OCI-LY7 (cell line): ENCODE measurements at regions not wholly inside any gene's neighbourhood (a gene's known extent, or its start where the extent isn't known, plus 50 kb on each side); places are given as distances from the start of the nearest gene placed in this dataset.

Experiments
- BruUV-seq: library from RNA; stranded (reverse); fragments of 400-500 nt; replicated peaks from 2 replicates; lab custom pipeline; 2021; lab: Mats Ljungman, UMichigan
- CTCF ChIA-PET: fragments of 300-600 bp; sonication (Branson Sonifier 250); formaldehyde crosslinking; loops from one replicate; lab custom pipeline; 2022; ENCODE audit warnings: antibody characterized with exemption; ENCODE audit not compliant: unreplicated experiment; lab: Charles Lee
- POLR2A ChIA-PET: fragments of 300-600 bp; sonication (Branson Sonifier 250); formaldehyde crosslinking; loops from one replicate; lab custom pipeline; 2022; ENCODE audit warnings: antibody characterized with exemption; lab: Charles Lee
- DNase-seq: peaks from one replicate; pipeline ENCODE4 v3.0.0-alpha.2; 2015; ENCODE audit warnings: low spot score
- H2AFZ ChIP-seq: fragments of 200-600 bp; sonication (generic), shearing (Covaris generic); 2 replicates; pipeline ENCODE4 v1.6.1; 2014; ENCODE audit warnings: mild to moderate bottlenecking, antibody characterized with exemption, low read length, moderate library complexity
- H3K27ac ChIP-seq: fragments of 200-600 bp; sonication (generic); 2 replicates; pipeline ENCODE4 v1.5.1; 2014; ENCODE audit warnings: mixed run types, low read depth, mild to moderate bottlenecking, moderate library complexity, low read length, inconsistent platforms; ENCODE audit not compliant: poor library complexity, severe bottlenecking
- H3K36me3 ChIP-seq: fragments of 200-600 bp; sonication (generic); 2 replicates; pipeline ENCODE4 v1.6.1; 2014; ENCODE audit warnings: mild to moderate bottlenecking, antibody characterized with exemption, low read length, moderate library complexity, mixed read lengths; ENCODE audit not compliant: insufficient read depth
- H3K4me1 ChIP-seq: fragments of 200-600 bp; sonication (generic); 2 replicates; pipeline ENCODE4 v1.5.1; 2014; ENCODE audit warnings: mild to moderate bottlenecking, low read length; ENCODE audit not compliant: insufficient read depth, poor library complexity, severe bottlenecking
- H3K4me2 ChIP-seq: fragments of 200-600 bp; sonication (generic); 2 replicates; pipeline ENCODE4 v1.6.1; 2014; ENCODE audit warnings: mild to moderate bottlenecking, low read length
- H3K4me3 ChIP-seq: fragments of 200-600 bp; sonication (generic); 2 replicates; pipeline ENCODE4 v1.5.1; 2014; ENCODE audit warnings: mild to moderate bottlenecking, low read depth, low read length; ENCODE audit not compliant: poor library complexity, severe bottlenecking
- H3K79me2 ChIP-seq: fragments of 200-600 bp; sonication (generic); 2 replicates; pipeline ENCODE4 v1.6.1; 2016; ENCODE audit warnings: low read depth, mild to moderate bottlenecking, low read length, moderate library complexity, mixed read lengths; ENCODE audit not compliant: insufficient read depth
- H3K9me2 ChIP-seq: fragments of 200-600 bp; sonication (generic); 2 replicates; pipeline ENCODE4 v1.6.1; 2016; ENCODE audit warnings: mild to moderate bottlenecking, low read length, mixed read lengths; ENCODE audit not compliant: insufficient read depth
- H3K9me3 ChIP-seq: fragments of 200-600 bp; sonication (generic); 2 replicates; pipeline ENCODE4 v1.6.1; 2014; ENCODE audit warnings: mild to moderate bottlenecking, mixed run types, low read length, mixed read lengths
- H4K20me1 ChIP-seq: fragments of 200-600 bp; sonication (generic); 2 replicates; pipeline ENCODE4 v1.6.1; 2014; ENCODE audit warnings: mild to moderate bottlenecking, antibody characterized with exemption, low read length, moderate library complexity, mixed read lengths; ENCODE audit not compliant: insufficient read depth
- EZH2phosphoT487 ChIP-seq: fragments of 200-600 bp; sonication (generic); IDR thresholded peaks from 2 replicates; pipeline ENCODE4 v1.6.1; 2018; ENCODE audit warnings: low read depth, borderline replicate concordance, mild to moderate bottlenecking, mixed run types, antibody characterized with exemption, low read length, moderate library complexity, mixed read lengths
- intact Hi-C: fragments of 100-400 bp; cut with micrococcal nuclease; formaldehyde crosslinking; loops from one replicate; pipeline ENCODE4 v1.10.0; 2022; ENCODE audit not compliant: unreplicated experiment
- TF ChIP-seq, protein P1 (sequence below): fragments of 200-600 bp; sonication (generic); conservative IDR thresholded peaks from 2 replicates; pipeline ENCODE4 v1.5.1; 2014; ENCODE audit warnings: mild to moderate bottlenecking, antibody characterized with exemption, low read length, moderate library complexity, mixed read lengths

- Histone ChIP-seq H3K4me2 (no peak overlapping the region), H3K9me3 (no peaks in the 10 kb centered on the region), H3K36me3 (no peaks in the 10 kb centered on the region), H3K79me2 (no peaks in the 10 kb centered on the region), H3K27ac (no peak overlapping the region), H4K20me1 (no peaks in the 10 kb centered on the region), H3K9me2 (no peaks in the 10 kb centered on the region), H3K4me3 (no peak overlapping the region), H2AFZ (no peak overlapping the region), H3K4me1 (no peaks in the 10 kb centered on the region)
- ChIA-PET CTCF (no interaction called here), POLR2A (interaction anchor here (0.6 kb wide), 1 partner anchor 584 kb away, joined by 4 read pairs; no protein-coding TSS in a partner anchor)
- BruUV-seq: no TSS peak
- TF ChIP-seq EZH2phosphoT487: no peak
- TF ChIP-seq, protein P1, sequence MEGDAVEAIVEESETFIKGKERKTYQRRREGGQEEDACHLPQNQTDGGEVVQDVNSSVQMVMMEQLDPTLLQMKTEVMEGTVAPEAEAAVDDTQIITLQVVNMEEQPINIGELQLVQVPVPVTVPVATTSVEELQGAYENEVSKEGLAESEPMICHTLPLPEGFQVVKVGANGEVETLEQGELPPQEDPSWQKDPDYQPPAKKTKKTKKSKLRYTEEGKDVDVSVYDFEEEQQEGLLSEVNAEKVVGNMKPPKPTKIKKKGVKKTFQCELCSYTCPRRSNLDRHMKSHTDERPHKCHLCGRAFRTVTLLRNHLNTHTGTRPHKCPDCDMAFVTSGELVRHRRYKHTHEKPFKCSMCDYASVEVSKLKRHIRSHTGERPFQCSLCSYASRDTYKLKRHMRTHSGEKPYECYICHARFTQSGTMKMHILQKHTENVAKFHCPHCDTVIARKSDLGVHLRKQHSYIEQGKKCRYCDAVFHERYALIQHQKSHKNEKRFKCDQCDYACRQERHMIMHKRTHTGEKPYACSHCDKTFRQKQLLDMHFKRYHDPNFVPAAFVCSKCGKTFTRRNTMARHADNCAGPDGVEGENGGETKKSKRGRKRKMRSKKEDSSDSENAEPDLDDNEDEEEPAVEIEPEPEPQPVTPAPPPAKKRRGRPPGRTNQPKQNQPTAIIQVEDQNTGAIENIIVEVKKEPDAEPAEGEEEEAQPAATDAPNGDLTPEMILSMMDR: no peak
- intact Hi-C loops: no loop called here
- DNase-seq: no peak
Observed at GRCh38 chr4:54570822-54571221, 86.9 kb upstream of the KIT start.

DNA sequence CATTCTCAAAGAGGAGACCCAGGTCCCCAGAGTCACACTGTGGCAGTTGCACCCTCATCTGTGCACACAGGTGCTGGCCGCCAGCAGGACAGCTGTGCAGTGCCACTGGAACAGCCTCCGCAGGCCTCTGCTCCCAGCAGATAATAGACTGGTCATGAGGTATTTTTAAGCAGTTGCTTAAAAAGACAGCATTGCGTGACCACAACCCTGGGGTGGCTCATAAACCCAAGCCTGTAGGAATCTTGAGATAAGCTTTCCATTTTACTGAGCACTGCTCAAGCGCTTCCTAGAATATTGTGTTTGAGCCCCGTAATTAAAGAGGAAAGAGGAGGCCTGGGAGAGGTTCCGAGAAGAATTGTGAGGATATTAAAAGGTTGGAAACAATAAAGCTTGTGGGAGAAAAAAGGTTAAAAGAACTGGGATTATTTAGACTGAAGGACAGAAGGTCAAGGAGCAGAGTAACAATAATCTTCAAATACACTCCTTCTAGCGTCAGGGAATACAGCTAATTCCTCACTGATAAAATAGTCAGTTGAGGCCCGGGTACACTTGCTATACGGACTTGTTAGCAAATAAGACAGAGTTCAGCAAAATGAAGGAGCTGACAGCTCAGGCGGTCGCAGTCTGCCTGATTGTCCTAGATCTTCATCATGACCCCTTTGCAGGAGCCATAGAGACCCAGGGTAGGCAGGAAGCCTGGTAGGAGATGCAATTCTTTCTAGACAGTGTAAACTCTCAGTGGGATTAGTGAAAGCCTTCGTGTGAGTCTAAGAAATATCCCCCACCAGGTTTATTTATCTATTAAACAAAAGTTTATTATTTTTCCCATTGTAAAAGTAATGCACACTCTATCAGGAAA lies 86.2 kb upstream of the KIT start:
- Histone ChIP-seq H4K20me1 (no peaks in the 10 kb centered on the region), H3K4me2 (no peak overlapping the region), H3K4me3 (no peak overlapping the region), H2AFZ (no peak overlapping the region), H3K9me2 (no peaks in the 10 kb centered on the region), H3K9me3 (no peaks in the 10 kb centered on the region), H3K27ac (no peak overlapping the region), H3K36me3 (no peaks in the 10 kb centered on the region), H3K4me1 (no peaks in the 10 kb centered on the region), H3K79me2 (no peaks in the 10 kb centered on the region)
- TF ChIP-seq, protein P1: no peak
- TF ChIP-seq EZH2phosphoT487: no peak
- no TSS peak for BruUV-seq
- ChIA-PET POLR2A (interaction anchor here (0.7 kb wide), 1 partner anchor 64 kb away, joined by 3 read pairs; no protein-coding TSS in a partner anchor), CTCF (no interaction called here)
- DNase-seq: no peak
- intact Hi-C loops: no loop called here

- no peak overlapping the region for H2AFZ ChIP-seq
- intact Hi-C loops: no loop called here
- TF ChIP-seq, protein P1: no peak
- TF ChIP-seq EZH2phosphoT487: no peak
Observed at GRCh38 chr4:54572152-54572542, 85.6 kb upstream of the KIT start.

More at GRCh38 chr4:54572152-54572542, 85.6 kb upstream of the KIT start:
- POLR2A ChIA-PET: no interaction called here
- Histone ChIP-seq H3K4me3 (no peak overlapping the region), H3K79me2 (no peaks in the 10 kb centered on the region), H3K27ac (no peak overlapping the region), H3K36me3 (no peaks in the 10 kb centered on the region), H4K20me1 (no peaks in the 10 kb centered on the region), H3K4me2 (no peak overlapping the region), H3K9me3 (no peaks in the 10 kb centered on the region), H3K9me2 (no peaks in the 10 kb centered on the region), H3K4me1 (no peaks in the 10 kb centered on the region)
- no peak for DNase-seq
- CTCF ChIA-PET: no interaction called here
- no TSS peak for BruUV-seq
